ENCODE measurements at regions not wholly inside any gene's neighbourhood (a gene's known extent, or its start where the extent isn't known, plus 50 kb on each side); places are given as distances from the start of the nearest gene placed in this dataset.

DNA sequence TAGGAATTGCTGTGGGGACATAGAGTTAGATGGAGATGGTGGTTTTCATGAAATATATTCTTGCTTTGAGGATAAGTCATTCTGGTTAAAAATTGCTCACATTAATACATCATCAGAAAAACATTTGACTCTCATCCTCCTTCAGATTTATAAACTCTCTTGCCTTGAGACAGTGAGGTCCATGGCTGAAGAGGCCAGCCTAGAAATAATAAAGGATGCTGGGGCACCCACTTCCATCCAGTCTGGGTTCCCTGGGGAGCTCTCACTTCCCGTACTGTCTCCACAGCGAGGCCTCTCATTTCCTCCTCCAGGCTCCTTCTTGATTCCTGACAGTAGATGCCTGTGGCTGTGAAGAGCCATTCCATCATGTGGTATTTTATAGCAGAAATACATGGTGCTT lies 73.3 kb upstream of the PRKG1 start:
- peaks cover 0 to 3% (median 0%) of the 10 kb centered on the region in 4 donors for H3K27me3 ChIP-seq (ENCODE audit: control insufficient read depth in 4 of 4, insufficient read depth in 4 of 4, low read length in 3 of 4)
- 91% methylated on average over 2 of the region's 2 CpGs for WGBS
- H3K36me3 ChIP-seq (ENCODE audit: control insufficient read depth in 4 of 4, insufficient read depth in 3 of 4, low read depth in 1 of 4, low read length in 3 of 4), result no peaks in the 10 kb centered on the region
- no peak overlapping the region for H3K9ac ChIP-seq (ENCODE audit: low read depth in 1 of 2, low read length in 2 of 2)
- no peak overlapping the region for H3K4me3 ChIP-seq (ENCODE audit: low read depth in 1 of 3, low read length in 3 of 3)
- H3K9me3 ChIP-seq (ENCODE audit: control insufficient read depth in 4 of 4, low read length in 3 of 4), result no peaks in the 10 kb centered on the region
- no peaks in the 10 kb centered on the region for H3K4me1 ChIP-seq (ENCODE audit: control insufficient read depth in 4 of 4, insufficient read depth in 4 of 4, low read length in 3 of 4)
- no peak overlapping the region for H3K27ac ChIP-seq (ENCODE audit: low read depth in 1 of 2, low read length in 2 of 2)
- no peak for DNase-seq (ENCODE audit: low spot score)
- TF ChIP-seq, protein P1, sequence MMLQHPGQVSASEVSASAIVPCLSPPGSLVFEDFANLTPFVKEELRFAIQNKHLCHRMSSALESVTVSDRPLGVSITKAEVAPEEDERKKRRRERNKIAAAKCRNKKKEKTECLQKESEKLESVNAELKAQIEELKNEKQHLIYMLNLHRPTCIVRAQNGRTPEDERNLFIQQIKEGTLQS (IDR thresholded peaks at IDR 0.05), result no peak
- TF ChIP-seq, protein P2, sequence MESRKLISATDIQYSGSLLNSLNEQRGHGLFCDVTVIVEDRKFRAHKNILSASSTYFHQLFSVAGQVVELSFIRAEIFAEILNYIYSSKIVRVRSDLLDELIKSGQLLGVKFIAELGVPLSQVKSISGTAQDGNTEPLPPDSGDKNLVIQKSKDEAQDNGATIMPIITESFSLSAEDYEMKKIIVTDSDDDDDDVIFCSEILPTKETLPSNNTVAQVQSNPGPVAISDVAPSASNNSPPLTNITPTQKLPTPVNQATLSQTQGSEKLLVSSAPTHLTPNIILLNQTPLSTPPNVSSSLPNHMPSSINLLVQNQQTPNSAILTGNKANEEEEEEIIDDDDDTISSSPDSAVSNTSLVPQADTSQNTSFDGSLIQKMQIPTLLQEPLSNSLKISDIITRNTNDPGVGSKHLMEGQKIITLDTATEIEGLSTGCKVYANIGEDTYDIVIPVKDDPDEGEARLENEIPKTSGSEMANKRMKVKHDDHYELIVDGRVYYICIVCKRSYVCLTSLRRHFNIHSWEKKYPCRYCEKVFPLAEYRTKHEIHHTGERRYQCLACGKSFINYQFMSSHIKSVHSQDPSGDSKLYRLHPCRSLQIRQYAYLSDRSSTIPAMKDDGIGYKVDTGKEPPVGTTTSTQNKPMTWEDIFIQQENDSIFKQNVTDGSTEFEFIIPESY (IDR thresholded peaks at IDR 0.05), result no peak
- TF ChIP-seq YY1 (IDR thresholded peaks at IDR 0.05), result no peak
- TF ChIP-seq, protein P3, sequence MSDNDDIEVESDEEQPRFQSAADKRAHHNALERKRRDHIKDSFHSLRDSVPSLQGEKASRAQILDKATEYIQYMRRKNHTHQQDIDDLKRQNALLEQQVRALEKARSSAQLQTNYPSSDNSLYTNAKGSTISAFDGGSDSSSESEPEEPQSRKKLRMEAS (IDR thresholded peaks at IDR 0.05), result no peak
- TF ChIP-seq, protein P4, sequence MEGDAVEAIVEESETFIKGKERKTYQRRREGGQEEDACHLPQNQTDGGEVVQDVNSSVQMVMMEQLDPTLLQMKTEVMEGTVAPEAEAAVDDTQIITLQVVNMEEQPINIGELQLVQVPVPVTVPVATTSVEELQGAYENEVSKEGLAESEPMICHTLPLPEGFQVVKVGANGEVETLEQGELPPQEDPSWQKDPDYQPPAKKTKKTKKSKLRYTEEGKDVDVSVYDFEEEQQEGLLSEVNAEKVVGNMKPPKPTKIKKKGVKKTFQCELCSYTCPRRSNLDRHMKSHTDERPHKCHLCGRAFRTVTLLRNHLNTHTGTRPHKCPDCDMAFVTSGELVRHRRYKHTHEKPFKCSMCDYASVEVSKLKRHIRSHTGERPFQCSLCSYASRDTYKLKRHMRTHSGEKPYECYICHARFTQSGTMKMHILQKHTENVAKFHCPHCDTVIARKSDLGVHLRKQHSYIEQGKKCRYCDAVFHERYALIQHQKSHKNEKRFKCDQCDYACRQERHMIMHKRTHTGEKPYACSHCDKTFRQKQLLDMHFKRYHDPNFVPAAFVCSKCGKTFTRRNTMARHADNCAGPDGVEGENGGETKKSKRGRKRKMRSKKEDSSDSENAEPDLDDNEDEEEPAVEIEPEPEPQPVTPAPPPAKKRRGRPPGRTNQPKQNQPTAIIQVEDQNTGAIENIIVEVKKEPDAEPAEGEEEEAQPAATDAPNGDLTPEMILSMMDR (IDR thresholded peaks at IDR 0.05; ENCODE audit: low read depth, low read length, missing input control), result no peak

DNA sequence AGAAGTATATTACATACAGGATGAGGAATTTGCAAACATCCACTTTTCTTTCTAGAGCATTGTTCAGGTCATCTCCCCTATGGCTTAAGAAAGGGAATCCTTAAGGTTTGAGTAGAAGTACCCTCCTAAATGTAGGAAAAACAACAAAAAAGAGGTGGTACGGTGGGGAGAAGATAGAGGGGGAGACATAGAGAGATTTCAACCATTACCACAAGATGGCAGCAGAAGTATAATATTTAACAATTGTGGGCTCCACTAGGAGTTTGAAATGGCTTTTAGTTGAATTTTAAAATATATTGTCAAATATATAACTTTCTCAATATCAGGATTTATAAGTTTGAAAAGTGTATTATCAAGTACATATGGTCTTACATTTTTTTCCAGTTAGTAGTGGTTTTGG lies 72.7 kb upstream of the PRKG1 start:
- no peaks in the 10 kb centered on the region for H3K36me3 ChIP-seq (ENCODE audit: control insufficient read depth in 4 of 4, insufficient read depth in 3 of 4, low read depth in 1 of 4, low read length in 3 of 4)
- H3K27me3 ChIP-seq (ENCODE audit: control insufficient read depth in 4 of 4, insufficient read depth in 4 of 4, low read length in 3 of 4), result peaks cover 0 to under 1% (median 0%) of the 10 kb centered on the region in 4 donors
- H3K27ac ChIP-seq (ENCODE audit: low read depth in 1 of 2, low read length in 2 of 2), result no peak overlapping the region
- no peaks in the 10 kb centered on the region for H3K4me1 ChIP-seq (ENCODE audit: control insufficient read depth in 4 of 4, insufficient read depth in 4 of 4, low read length in 3 of 4)
- no peak overlapping the region for H3K4me3 ChIP-seq (ENCODE audit: low read depth in 1 of 3, low read length in 3 of 3)
- H3K9ac ChIP-seq (ENCODE audit: low read depth in 1 of 2, low read length in 2 of 2), result no peak overlapping the region
- 6% methylated on average over 1 of the region's 1 CpG for whole genome bisulfite sequencing
- H3K9me3 ChIP-seq (ENCODE audit: control insufficient read depth in 4 of 4, low read length in 3 of 4), result no peaks in the 10 kb centered on the region
- peak; percentile 66 to 75 for TF ChIP-seq RAD21 (IDR thresholded peaks at IDR 0.05)
- TF ChIP-seq EGR1 (IDR thresholded peaks at IDR 0.05; ENCODE audit: low read depth in 2 of 2), result no peak
- TF ChIP-seq, protein P4 (IDR thresholded peaks at IDR 0.05; ENCODE audit: low read depth, low read length, missing input control), result peak; percentile 57
- no peak for DNase-seq (ENCODE audit: low spot score)

DNA sequence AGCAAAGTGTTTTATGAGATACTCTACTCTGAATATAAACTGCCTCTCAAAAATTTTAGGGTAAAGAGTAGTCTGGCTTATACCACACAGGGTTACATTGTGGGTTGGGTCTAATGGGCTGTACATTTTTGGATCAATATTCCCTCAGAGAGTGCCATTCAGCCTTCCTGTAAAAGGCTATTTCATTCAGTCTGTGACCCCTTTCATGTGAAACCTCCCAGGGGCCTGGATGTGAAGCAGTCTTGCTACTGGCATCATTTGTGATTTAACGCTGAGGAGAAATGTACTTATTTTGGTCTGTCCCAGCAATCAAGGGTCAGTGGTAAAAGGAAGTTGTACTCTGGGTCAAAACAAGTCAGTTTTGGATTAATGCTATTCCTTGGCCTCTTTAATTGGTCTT lies 71.8 kb upstream of the PRKG1 start:
- DNase-seq (ENCODE audit: low spot score), result no peak
- Histone ChIP-seq H3K36me3 (ENCODE audit: control insufficient read depth in 4 of 4, insufficient read depth in 3 of 4, low read depth in 1 of 4, low read length in 3 of 4) (no peaks in the 10 kb centered on the region), H3K4me3 (ENCODE audit: low read depth in 1 of 3, low read length in 3 of 3) (no peak overlapping the region), H3K9me3 (ENCODE audit: control insufficient read depth in 4 of 4, low read length in 3 of 4) (no peaks in the 10 kb centered on the region), H3K9ac (ENCODE audit: low read depth in 1 of 2, low read length in 2 of 2) (no peak overlapping the region), H3K27ac (ENCODE audit: low read depth in 1 of 2, low read length in 2 of 2) (no peak overlapping the region), H3K27me3 (ENCODE audit: control insufficient read depth in 4 of 4, insufficient read depth in 4 of 4, low read length in 3 of 4) (no peaks in the 10 kb centered on the region), H3K4me1 (ENCODE audit: control insufficient read depth in 4 of 4, insufficient read depth in 4 of 4, low read length in 3 of 4) (no peaks in the 10 kb centered on the region)
- TF ChIP-seq SP1 (IDR thresholded peaks at IDR 0.05) (no peak), RAD21 (IDR thresholded peaks at IDR 0.05) (no peak), NR2F2 (IDR thresholded peaks at IDR 0.05) (peak; percentile 30)
- TF ChIP-seq, protein P4 (IDR thresholded peaks at IDR 0.05; ENCODE audit: low read depth, low read length, missing input control), result no peak
- WGBS, result 88% methylated on average over 1 of the region's 1 CpG

Measured in liver (tissue), 8 donors.